K562 (cell line): ENCODE measurements at regions not wholly inside any gene's neighbourhood (a gene's known extent, or its start where the extent isn't known, plus 50 kb on each side); places are given as distances from the start of the nearest gene placed in this dataset.

Experiments
- CBX3 ChIP-seq, 2 experiments: IDR thresholded peaks; 1 replicate in 1 of 2; 2 replicates in 1 of 2; pipeline ENCODE4 v1.6.1; 2012; ENCODE audit warnings: inconsistent platforms in 2 of 2, low read length in 2 of 2, borderline replicate concordance in 1 of 2, control low read depth in 1 of 2
- CEBPZ ChIP-seq: fragments of 150-350 bp; IDR thresholded peaks from 2 replicates; pipeline ENCODE4 v1.6.1; 2014; ENCODE audit warnings: low read depth, mild to moderate bottlenecking, low read length, borderline replicate concordance
- CHD2 ChIP-seq: IDR thresholded peaks from 2 replicates; pipeline ENCODE4 v1.6.1; 2011; ENCODE audit warnings: low read depth, low read length
- CHD4 ChIP-seq: fragments of 200-600 bp; sonication (generic); IDR thresholded peaks from 3 replicates; pipeline ENCODE4 v1.6.1; 2012; ENCODE audit warnings: low read depth, mild to moderate bottlenecking, mixed read lengths, low read length, inconsistent platforms; ENCODE audit not compliant: insufficient read depth, insufficient replicate concordance, poor library complexity, severe bottlenecking
- CTCF ChIP-seq, 3 experiments: IDR thresholded peaks in 2 of 3; conservative IDR thresholded peaks in 1 of 3; 2 replicates each; pipeline ENCODE4 v1.5.1; 2011 to 2012; ENCODE audit warnings: low read length in 3 of 3, mild to moderate bottlenecking in 3 of 3, control low read depth in 2 of 3, improper control_type of control experiment in 1 of 3, inconsistent platforms in 1 of 3, low read depth in 1 of 3, mixed read lengths in 1 of 3, moderate library complexity in 1 of 3; ENCODE audit not compliant: insufficient read depth in 2 of 3
- GABPA ChIP-seq: fragments of 200-800 bp; sonication (Bioruptor generic); conservative IDR thresholded peaks from 2 replicates; pipeline ENCODE4 v1.6.1; 2016; ENCODE audit warnings: low read depth, missing genetic modification characterization, missing compliant biosample characterization
- HMG20B ChIP-seq: fragments of 250-450 bp; sonication (Bioruptor Pico); IDR thresholded peaks from 2 replicates; pipeline ENCODE4 v1.5.0; 2021; ENCODE audit warnings: mild to moderate bottlenecking
- HMGN3 ChIP-seq: IDR thresholded peaks from 2 replicates; pipeline ENCODE4 v1.6.1; 2011; ENCODE audit warnings: borderline replicate concordance, low read depth, mild to moderate bottlenecking, mixed read lengths, low read length; ENCODE audit not compliant: insufficient read length; ENCODE audit errors: extremely low read depth
- POLR2AphosphoS5 ChIP-seq: IDR thresholded peaks from 2 replicates; pipeline ENCODE4 v1.6.1; 2011; ENCODE audit warnings: mild to moderate bottlenecking, low read depth, low read length, moderate library complexity; ENCODE audit not compliant: control insufficient read depth, insufficient read depth
- PTTG1 ChIP-seq: fragments of 450-650 bp; IDR thresholded peaks from 2 replicates; pipeline ENCODE4 v1.6.1; 2016; ENCODE audit warnings: low read depth, mild to moderate bottlenecking, missing genetic modification characterization, missing compliant biosample characterization
- RBBP5 ChIP-seq: fragments of 200-600 bp; sonication (generic); IDR thresholded peaks from 2 replicates; pipeline ENCODE4 v1.6.1; 2012; ENCODE audit warnings: borderline replicate concordance, mild to moderate bottlenecking, low read length, control low read depth, inconsistent platforms; ENCODE audit not compliant: insufficient read depth, poor library complexity, severe bottlenecking
- SIN3A ChIP-seq, 2 experiments: fragments of 150-350 bp in 1 of 2; IDR thresholded peaks; 2 replicates each; pipeline ENCODE4 v1.6.1; 2011 to 2016; ENCODE audit warnings: borderline replicate concordance in 2 of 2, low read depth in 2 of 2, low read length in 2 of 2, mild to moderate bottlenecking in 2 of 2, moderate library complexity in 2 of 2; ENCODE audit not compliant: control insufficient read depth in 1 of 2
- SRSF1 ChIP-seq: fragments of 200-400 bp; formaldehyde crosslinking; IDR thresholded peaks from 2 replicates; pipeline ENCODE4 v1.6.1; 2017; ENCODE audit warnings: mild to moderate bottlenecking, low read depth, low read length, moderate library complexity
- TCF7L2 ChIP-seq: fragments of 150-350 bp; IDR thresholded peaks from 2 replicates; pipeline ENCODE4 v1.6.1; 2016; ENCODE audit warnings: low read depth, mild to moderate bottlenecking, low read length, moderate library complexity

GRCh38 chr5:174796711-174797192 is 72.4 kb downstream of the MSX2 start:
- TF ChIP-seq HMG20B (CRISPR knock-in tag) (no peak), CBX3 (IDR thresholded peaks at IDR 0.05; ENCODE audit: borderline replicate concordance in 1 of 2, low read length in 2 of 2) (no peak), CTCF (IDR thresholded peaks at IDR 0.05 in 2 of 3, conservative IDR thresholded peaks at IDR 0.05 in 1 of 3; ENCODE audit: insufficient read depth in 2 of 3, low read depth in 1 of 3, low read length in 3 of 3) (no peak), SRSF1 (no peak), SIN3A (IDR thresholded peaks at IDR 0.05; ENCODE audit: borderline replicate concordance in 2 of 2, control insufficient read depth in 1 of 2, low read depth in 2 of 2, low read length in 2 of 2) (no peak), CEBPZ (no peak), GABPA (tag) (no peak), CHD4 (no peak), CHD2 (no peak), RBBP5 (no peak), HMGN3 (no peak), PTTG1 (tag) (no peak), POLR2AphosphoS5 (no peak), TCF7L2 (no peak)
